BE2C (cell line): ENCODE measurements at regions not wholly inside any gene's neighbourhood (a gene's known extent, or its start where the extent isn't known, plus 50 kb on each side); places are given as distances from the start of the nearest gene placed in this dataset.

Experiments used
- DNase-seq: peaks from one replicate; pipeline ENCODE4 v3.0.0-alpha.2; 2020
- H3K27me3 ChIP-seq: fragments of 250-450 bp; sonication (Bioruptor Pico); 2 replicates; pipeline ENCODE4 v1.5.1; 2020; ENCODE audit warnings: mild to moderate bottlenecking
- H3K36me3 ChIP-seq: fragments of 250-450 bp; sonication (Bioruptor Pico); 2 replicates; pipeline ENCODE4 v1.5.1; 2020; ENCODE audit warnings: mild to moderate bottlenecking
- H3K4me1 ChIP-seq: fragments of 250-450 bp; sonication (Bioruptor Pico); 2 replicates; pipeline ENCODE4 v1.5.1; 2020
- H3K4me3 ChIP-seq: 2 replicates; pipeline ENCODE4 v1.5.1; 2011; ENCODE audit warnings: low read depth, low read length
- H3K9me3 ChIP-seq: fragments of 250-450 bp; sonication (Bioruptor Pico); 2 replicates; pipeline ENCODE4 v1.5.1; 2020
- TF ChIP-seq, protein P1 (sequence below): IDR thresholded peaks from 2 replicates; pipeline ENCODE4 v1.5.1; 2012; ENCODE audit warnings: mild to moderate bottlenecking, low read depth, low read length

DNA sequence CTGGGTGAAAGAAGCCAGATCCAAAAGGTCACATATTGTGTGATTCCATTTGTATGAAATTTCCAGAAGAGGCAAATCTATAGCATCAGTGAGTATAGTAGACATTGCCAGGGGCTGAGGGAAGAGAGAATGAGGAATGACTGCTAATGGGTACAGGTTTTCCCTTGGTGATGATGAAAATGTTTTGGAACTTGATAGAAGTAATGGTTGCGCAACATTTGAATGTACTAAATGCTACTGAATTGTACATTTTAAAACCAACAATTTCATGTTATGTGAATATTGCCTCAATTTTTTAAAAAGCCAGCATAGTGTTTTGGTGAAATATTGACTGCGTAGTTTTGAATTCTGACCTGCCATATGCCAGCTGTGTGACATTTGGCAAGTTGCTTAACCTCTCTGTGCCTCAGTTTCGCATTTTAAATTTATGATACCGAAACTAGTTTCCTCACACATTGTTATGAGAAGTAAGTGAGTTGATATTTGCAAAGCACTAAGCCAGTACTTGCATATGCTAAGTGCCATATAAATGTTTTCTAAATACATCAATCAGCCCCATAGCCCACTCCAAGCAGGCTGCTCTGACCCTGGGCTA is 75.4 kb upstream of the TMEM45B start:
- DNase-seq, result no peak
- no peaks in the 10 kb centered on the region for H3K9me3 ChIP-seq
- H3K4me3 ChIP-seq, result no peak overlapping the region
- no peaks in the 10 kb centered on the region for H3K4me1 ChIP-seq
- H3K36me3 ChIP-seq, result no peaks in the 10 kb centered on the region
- TF ChIP-seq, protein P1, sequence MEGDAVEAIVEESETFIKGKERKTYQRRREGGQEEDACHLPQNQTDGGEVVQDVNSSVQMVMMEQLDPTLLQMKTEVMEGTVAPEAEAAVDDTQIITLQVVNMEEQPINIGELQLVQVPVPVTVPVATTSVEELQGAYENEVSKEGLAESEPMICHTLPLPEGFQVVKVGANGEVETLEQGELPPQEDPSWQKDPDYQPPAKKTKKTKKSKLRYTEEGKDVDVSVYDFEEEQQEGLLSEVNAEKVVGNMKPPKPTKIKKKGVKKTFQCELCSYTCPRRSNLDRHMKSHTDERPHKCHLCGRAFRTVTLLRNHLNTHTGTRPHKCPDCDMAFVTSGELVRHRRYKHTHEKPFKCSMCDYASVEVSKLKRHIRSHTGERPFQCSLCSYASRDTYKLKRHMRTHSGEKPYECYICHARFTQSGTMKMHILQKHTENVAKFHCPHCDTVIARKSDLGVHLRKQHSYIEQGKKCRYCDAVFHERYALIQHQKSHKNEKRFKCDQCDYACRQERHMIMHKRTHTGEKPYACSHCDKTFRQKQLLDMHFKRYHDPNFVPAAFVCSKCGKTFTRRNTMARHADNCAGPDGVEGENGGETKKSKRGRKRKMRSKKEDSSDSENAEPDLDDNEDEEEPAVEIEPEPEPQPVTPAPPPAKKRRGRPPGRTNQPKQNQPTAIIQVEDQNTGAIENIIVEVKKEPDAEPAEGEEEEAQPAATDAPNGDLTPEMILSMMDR, result no peak
- H3K27me3 ChIP-seq, result peaks cover 9% of the 10 kb centered on the region

DNA sequence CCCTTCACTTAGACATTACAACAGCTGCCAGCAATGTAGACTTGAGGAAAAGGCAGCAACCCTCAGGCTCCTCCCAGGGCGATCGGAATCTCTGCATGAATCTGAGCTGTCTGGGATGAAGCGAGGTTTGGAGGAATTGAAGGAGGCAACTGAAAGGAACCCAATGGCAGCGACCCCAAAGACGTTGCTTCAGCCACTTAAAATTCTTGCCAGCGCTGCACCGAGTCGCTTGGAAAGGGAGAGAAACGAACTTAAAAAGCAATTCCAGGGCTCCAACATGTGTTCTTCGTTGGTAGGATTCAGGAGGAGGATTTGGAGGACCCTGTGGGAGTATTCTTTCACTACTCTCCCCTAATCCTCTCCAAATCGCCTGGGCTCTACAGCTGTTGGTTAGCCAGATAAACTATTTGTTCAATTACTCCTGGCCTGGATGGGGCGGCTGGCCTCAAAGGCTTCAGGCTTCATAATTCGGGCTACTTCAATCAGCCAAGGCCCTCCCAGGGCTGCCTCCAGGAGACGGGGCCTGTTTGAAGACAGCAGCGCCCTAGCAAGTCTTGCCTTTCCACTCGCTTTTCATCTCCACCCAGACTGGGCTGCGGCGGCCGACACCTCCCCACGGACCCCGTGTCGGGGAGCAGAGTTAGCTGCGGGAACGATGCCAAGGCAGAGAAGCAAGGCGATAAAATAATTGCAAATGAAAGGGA is 72.4 kb upstream of the TMEM45B start:
- H3K9me3 ChIP-seq, result no peaks in the 10 kb centered on the region
- H3K4me1 ChIP-seq, result no peaks in the 10 kb centered on the region
- no peak for DNase-seq
- TF ChIP-seq, protein P1, result no peak
- no peak overlapping the region for H3K4me3 ChIP-seq
- no peaks in the 10 kb centered on the region for H3K36me3 ChIP-seq
- H3K27me3 ChIP-seq, result peaks cover 9% of the 10 kb centered on the region

DNA sequence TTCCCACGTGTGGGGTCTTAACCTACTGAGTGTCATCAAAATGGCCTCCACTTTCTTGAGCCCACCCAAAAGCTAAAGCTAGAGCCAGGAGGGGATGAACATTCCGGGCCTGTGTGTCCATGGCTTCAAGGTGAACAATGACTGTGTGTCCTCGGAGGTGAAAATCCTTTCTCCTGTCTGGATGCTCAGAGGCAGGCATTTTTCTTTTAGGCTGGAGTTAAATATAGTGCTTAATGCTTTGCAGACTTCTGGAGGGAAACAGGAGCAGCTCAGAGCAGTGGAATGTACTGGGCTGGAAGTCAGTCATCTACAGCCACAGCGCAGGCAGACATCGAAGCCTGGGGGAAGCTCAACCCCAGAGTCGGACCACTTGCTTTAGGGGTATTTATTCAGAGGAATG is 68.6 kb upstream of the TMEM45B start:
- H3K4me1 ChIP-seq, result no peaks in the 10 kb centered on the region
- H3K36me3 ChIP-seq, result no peaks in the 10 kb centered on the region
- H3K9me3 ChIP-seq, result no peaks in the 10 kb centered on the region
- TF ChIP-seq, protein P1, result no peak
- peaks cover 9% of the 10 kb centered on the region for H3K27me3 ChIP-seq
- DNase-seq, result no peak
- no peak overlapping the region for H3K4me3 ChIP-seq

DNA sequence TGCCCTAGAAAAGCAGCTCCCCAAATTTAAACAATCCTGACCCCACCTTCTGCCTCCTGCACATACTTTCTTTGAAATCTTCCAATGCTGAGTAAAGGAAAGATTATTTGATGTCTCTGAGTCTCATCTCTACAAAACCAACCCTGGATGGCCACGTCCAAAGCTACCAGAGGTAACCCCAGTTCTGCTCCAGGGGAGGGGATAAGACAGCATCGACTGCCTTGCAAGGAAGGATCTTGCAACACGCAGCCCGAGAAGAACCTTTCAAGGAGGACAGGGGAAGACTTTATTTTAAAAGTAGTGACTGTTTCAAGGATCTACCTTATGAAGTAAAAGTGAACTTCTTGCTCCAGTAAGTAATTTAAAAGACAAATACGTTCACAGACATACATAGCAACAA is 66.5 kb upstream of the TMEM45B start:
- Histone ChIP-seq H3K4me1 (no peaks in the 10 kb centered on the region), H3K27me3 (no peaks in the 10 kb centered on the region; the same call in 1 of the 2 replicates), H3K4me3 (no peak overlapping the region), H3K9me3 (no peaks in the 10 kb centered on the region), H3K36me3 (no peaks in the 10 kb centered on the region)
- TF ChIP-seq, protein P1, result no peak
- DNase-seq, result no peak

DNA sequence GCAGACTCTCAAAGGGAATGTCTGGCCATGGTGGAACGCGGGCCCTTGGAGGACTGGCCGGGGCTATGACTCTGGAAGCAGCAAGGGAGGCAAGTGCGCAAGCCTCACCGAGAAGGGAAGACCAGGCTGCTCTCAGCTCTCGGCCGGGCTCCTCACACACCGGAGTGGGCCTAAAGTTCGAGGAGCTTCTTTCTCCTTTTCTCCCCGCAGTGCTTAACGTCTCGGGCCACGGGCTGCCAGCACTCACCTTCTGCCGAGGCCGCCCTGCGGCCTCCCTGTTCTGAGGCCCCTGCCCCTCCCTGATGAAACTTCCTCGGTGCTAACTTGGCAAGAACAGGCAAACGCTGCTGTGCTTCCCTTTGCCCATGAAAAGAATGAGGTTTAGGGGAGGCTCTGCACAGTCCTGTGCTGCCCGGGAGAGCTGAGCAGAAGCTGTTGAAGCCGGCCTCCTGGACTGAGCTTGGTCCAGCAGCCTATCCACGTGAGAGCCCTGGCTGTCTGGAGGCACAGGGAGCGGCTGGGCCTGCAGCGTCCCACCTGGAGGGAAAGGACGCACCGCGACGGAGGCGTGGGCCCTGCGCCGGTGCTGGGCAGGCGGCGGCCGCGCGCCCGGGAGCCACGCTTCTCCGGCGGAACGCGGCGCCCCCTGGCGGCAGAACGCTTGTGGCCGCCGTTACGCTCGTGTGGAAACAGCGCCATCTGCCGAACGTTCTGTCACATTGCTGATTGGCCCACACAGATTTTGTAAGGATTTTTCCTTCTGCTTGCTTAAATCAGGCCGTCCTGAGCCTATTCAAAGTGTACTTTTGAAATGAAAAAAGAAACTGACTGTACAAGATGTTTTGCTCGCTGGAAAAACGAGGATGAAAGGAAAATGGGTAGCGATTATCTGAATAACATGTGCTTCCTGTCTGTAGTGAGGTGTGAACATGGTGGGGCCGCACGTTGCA is 65.0 kb upstream of the TMEM45B start:
- Histone ChIP-seq H3K4me1 (no peaks in the 10 kb centered on the region), H3K4me3 (no peak overlapping the region), H3K9me3 (no peaks in the 10 kb centered on the region), H3K27me3 (no peaks in the 10 kb centered on the region; the same call in 1 of the 2 replicates), H3K36me3 (no peaks in the 10 kb centered on the region)
- peak; percentile 75 for DNase-seq
- TF ChIP-seq, protein P1, result peak; percentile 73
